ENCODE measurements at regions not wholly inside any gene's neighbourhood (a gene's known extent, or its start where the extent isn't known, plus 50 kb on each side); places are given as distances from the start of the nearest gene placed in this dataset.

DNA sequence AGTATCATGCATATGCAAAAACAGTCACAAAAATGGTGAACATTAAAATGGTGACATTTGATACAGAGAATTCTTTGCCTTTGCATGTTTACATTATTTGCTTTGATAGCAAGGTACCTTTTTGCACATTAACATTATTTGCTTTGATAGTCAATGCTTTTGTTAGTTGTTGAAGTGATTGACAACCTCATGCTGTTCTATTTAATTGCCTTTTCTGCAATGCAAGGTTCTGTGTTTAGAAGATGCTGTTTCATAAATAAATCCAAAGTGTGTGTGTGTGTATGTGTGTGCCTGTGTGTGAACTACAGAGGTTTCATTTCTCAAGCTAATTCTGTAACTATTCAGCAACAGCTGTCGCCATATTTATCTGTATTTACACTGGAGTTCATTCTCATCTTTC, 668.7 kb downstream of the NR2F1-AS1 start:
- no peak for DNase-seq

DNA sequence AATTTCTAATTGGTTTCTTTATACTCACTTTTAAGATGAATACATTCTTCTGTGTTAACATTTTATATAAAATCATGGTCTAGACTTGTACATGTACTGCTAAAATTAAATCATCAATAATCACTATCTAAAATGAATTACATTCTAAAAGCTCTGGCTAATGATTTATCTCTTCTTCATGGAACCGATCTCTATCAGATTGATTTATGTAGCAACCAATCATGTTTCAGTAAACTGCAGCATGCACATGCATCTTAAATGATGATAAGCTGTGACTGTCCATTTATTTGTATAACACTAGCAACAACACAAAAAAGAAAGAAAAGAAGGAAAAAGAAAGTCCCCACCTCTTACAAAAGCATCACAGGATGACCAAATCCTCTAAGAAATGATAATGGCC, 669.2 kb downstream of the NR2F1-AS1 start:
- DNase-seq: no peak

DNA sequence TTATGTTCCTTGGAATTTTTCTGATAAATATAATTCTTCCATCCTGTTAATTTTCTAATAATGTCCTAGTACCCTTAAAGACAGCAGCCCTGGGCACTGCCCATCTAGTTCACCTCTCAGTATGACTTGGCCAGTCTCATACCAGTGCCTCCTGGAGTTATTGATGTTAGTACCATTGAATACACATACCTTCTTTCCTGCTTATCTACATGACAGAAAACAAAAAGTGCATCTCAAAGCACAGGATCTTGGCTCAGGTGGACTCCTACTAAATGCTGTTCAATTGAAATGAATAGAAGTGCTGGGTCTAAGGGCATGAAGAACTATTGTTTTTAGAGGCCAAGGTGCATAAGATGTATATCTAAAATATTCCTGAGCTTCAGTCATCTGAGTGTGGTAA, 669.7 kb downstream of the NR2F1-AS1 start:
- no peak for DNase-seq

DNA sequence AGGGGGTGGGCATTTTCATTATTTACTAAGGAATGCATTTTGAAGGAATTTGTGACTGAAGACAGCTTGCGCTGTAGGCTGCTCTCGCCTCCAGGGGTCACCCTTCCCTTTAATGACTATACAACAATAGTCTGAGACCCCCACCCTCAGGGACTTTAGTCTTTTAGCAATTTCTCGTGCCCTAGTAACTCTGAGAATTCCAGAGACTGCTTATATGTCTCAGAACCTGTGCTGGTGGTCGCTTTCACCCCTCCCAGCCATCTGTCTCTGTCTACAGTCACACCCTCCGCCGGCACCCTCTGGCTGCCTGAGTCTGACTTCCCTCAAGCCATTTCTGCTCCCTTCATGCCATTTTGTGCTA, 671.4 kb downstream of the NR2F1-AS1 start:
- DNase-seq: no peak

DNA sequence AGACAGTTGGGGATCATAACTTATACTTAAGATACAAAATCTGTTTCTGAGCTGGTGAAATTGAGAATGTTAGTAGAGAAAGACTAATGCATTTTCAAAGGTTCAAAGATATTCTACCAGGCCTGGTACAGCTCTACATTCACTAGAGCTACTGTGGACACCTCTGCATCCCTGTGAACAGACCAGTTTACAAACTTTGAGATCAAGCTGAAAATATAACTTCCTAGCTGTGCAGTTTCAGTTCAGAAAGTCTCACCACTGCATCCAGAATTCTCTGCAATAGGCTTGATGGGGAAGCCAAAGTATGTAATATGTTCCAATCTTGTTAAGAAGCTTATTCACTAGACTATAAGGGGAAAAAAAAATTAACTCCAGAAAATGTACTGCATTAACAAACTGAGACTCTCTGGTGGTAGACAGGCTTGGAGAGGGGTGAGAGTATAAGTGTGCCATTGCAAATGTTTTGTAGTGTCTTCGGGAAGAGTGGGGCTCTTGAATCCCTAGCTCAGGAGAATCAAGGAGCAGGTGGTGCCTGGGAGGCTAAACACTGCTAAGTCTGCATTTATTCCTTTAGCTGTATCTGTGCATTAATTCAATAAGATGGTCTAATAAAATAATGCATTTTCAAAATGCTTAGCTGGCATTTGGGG, 671.9 kb downstream of the NR2F1-AS1 start:
- no peak for DNase-seq

DNA sequence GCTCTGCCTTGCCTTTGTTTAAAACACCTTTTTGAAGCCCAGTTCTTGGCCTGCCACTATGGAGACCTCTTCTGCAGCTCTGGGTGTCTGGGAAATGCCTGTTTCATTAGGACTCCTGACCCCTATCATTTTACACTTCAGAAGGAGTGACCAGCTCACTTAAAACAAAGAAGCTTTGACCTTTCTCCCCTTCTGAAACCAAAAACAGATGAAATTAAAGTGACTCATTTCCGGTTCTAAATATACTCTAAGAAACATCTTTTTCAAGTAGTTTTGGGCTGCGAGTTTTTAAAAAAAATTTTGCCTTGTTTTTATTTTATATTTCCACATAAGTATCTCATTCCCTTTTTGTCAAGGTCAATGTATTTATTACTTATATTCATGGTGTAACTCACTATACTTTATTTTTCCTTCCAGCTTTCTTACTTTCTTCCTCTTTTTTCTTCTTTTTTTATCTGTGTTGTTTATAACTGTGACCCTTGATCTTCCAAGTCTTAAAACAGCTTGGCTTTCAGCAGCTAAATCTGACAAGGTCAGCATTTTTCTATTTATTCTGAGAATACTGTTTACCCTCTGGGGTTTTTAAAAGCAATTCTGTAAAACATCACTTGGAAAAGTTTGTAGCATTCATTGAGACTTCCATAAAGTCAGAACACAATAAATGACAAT, 672.9 kb downstream of the NR2F1-AS1 start:
- DNase-seq: no peak

DNA sequence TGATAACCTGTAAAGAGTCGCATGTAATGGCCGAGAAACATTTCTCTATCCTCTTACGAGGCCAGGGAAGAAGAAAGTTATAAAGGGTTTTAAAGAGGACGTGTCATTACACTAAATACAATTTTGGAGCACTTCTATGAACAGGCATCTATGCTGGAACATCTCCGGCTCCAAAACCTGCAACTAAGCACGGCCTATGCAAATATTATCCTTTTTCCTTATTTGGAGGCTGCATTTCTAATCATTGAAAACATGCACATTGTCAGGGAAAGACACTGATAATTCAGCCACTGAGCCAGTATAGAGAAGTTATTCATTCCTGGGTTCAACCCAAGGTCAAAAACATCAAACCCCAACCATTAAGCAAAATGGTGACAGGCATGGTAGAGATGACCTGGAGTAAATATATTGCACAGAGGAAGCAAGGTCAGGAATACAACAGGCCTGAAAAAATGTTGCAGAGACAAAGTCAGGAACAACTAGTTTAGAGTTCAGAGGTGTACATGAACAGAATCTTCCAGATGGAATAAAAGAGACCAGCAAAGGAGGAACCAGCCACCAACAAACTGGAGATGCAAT, 674.1 kb downstream of the NR2F1-AS1 start:
- no peak for DNase-seq

DNA sequence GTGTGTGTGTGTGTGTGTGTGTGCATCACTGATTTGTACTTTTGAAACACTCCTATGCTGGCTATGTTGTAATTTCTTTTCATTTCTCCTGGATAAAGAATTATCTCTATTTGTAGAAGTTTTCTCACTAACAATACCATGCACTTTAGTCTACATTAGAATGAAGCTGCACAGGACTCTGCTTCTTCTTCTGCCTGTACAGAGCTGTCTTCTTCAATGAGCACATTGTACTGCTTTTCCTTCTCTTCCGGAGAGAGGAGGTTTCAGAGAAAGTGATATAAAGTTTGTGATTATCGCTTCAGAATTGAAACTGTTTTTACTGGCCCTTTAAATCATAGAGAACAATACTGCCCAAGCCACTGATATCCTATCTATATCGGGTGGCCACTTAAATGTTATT, 677.0 kb downstream of the NR2F1-AS1 start:
- DNase-seq: no peak

DNA sequence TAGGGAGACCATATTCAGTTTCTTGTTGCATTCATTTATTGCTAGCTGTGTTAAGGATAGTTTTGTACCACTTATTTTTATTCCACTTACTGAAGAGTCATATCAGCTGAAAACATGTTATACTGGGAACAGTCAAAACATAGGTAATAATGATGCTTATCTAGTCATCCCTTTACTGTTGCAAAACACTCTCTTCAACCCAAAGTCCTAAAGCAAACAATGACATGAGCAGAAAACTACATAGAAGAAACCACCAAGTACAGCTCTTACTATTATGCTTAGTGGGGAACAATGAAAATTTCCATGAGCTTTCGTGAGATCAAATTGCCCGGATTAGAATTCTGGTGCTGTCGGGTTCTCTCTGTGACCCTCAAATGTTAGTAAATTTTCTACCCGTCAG, 681.4 kb downstream of the NR2F1-AS1 start:
- DNase-seq: no peak

DNA sequence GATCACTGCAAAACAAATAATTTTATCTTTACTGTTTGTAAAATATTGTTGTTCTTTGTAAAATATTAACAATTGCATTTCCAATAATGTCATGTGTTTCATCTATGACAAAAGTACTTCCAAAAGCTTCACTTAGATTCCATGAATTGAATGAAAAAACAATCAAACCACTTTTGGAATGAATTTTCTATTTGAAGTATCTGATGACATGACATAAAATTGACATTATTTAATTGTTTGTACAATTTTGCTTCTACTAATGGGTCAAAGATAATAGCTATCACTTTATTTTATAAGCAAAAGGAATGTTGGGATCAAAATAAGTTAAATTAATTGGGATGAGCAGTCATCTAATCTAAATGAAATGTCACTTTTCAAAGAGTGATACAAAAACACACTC, 684.3 kb downstream of the NR2F1-AS1 start:
- no peak for DNase-seq

DNA sequence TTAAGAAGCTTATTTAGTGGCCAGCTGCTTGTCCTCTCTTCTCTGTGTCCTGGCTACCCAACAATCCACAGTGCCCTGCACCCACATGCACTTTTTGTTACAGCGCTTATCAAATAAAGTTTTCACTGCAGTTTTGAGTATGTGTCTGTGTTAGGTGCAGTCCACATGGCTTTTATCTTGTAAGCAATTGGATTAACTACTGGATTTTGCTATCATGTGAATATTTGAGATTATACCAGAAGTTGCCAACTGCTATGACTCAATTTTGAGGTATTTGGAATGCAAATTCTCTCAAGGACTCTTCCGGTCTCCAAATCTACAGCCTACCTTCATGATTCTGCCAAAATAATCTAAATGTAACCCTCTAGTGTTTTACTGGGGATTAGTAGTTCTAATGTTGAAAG, 690.2 kb downstream of the NR2F1-AS1 start:
- no peak for DNase-seq

DNA sequence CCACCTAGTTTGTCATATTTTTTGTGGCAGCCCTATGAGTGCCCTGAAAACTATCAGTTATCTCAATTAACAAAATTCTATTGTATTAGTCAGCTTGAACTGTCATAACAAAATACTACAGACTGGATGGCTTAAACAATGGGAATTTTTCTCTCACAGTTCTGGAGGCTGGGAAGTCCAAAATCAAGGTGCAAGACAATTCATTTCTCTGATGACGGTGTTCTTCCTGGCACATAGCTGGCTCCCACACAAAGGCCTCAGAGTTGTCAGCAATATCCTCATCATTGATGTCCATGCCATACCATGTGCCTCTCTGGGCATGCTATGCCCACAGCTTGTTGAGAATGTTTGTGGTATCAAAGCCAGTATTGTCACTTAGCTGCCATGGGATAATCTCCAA, 691.9 kb downstream of the NR2F1-AS1 start:
- DNase-seq: no peak

DNA sequence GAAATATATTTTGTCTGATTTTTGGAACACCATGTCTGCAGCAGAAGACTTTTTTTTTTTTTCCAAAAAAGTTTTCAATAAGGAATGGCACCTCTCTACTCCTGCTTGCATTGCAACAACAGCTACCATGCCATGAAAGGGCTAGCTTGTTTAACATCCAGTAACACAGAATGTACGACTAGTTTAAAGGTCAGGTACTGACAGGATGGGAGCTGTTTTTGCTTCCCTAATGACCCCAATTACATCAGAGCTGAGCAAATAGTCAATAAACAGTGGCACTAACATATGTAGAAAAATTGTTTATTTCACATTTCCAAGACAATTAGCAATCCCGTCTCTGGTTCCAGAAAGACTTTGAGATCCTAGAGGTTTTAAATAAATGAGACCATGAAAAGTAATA, 693.8 kb downstream of the NR2F1-AS1 start:
- no peak for DNase-seq

DNA sequence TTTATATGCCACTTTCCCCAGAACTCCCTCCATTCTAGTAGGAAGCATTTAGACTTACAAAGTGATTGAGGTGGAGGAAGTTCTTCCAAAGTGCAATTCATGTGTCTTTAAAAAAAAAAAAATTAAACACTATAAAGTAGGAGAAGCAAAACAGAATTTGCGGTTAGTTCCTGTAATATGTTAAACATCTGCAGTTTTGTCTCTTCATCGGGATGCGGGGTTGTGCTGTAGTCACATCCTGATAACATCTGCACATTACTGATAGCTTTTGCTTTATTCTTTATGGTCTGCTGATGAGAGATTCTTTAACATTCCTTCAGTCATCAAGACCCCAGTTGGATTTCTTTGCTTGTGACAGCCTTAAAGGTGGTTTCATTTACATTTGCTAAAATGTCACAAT, 694.3 kb downstream of the NR2F1-AS1 start:
- no peak for DNase-seq

DNA sequence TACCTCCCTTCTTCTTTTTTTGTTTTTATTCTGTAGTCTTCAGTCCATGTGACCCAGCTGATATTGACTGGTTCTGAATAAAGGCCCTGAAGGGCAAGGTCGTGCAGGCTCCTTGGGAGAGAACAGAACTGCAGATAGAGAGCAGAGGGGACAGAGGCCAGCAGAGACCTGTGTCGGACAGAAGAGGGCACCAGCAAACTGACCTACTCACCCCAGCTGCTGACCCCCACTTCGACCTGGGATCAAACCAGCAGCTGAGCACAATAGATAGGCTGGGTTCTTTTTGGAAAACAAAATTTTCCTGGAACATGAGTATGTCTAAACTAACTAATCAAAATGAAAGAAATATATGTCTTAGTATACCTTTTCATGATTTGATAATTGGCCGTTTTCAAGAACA, 695.1 kb downstream of the NR2F1-AS1 start:
- DNase-seq: no peak

DNA sequence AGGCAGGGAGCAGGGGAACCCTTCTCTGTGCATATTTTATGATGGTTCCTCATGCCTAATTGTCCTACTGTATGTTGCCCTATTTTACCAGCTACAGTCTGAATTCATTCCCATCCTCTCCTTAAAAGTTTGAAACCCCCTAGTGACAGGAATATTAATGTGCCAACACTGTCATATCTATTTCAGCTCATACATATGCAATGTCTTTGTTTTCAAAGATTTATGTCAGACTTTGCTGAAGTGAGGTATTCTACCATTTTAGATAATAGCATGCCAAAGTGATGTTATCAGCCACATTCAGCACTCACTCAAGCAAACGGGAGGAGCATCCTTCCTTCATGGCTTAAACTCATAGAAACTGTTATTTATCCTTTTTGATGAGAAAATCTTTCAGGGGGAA, 696.5 kb downstream of the NR2F1-AS1 start:
- DNase-seq: no peak

DNA sequence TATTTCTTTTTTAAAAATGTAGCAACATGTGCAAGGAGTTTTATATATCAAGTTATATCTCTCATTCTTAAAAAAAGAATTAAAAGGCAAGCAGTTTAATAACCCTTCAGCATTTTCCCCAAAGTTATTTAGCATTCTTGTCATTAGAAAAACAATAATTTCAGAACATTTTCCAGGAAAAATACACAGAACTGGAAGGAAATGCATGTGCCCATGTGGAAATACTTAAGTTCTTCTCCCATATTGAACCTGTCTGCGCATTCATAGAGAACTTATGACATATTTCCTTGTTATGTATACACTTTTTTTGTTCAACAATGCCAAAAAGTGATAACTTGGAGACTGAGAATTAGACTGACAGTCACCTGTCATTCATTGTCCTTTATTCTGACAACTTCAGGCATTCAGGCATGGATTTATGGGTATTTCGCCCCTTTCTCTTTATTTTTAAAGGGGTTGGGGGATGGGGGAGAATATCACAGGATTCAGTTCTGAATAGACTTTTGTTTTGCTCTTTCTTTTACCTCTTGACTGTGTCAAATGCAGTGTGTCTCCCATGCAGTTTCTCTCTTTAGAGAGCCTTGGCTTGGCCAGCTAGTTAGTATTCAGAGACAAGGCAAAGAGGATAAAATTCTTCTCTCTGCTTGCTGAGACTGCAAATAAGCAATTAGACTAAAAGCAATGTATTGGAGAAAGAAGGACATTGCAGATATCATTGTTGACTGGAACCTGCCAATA, 701.0 kb downstream of the NR2F1-AS1 start:
- no peak for DNase-seq

DNA sequence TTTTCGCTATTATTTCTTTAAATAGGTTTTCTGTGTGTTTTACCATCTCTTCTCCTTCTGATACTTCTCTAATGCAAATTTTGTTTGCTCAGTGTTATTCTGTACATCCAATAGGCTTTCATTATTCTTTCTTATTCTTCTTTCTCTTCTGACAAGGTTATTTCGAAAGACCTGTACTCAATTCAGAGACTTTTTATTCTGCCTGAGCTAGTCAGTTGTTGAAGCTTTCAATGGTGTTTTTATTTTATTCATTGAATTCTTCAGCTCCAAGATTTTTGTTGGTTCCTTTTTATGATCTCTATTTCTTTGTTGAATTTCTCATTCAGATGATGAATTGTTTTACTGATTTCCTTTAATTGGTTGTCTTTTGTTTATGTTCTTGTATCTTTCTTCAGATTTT, 706.2 kb downstream of the NR2F1-AS1 start:
- DNase-seq: no peak

DNA sequence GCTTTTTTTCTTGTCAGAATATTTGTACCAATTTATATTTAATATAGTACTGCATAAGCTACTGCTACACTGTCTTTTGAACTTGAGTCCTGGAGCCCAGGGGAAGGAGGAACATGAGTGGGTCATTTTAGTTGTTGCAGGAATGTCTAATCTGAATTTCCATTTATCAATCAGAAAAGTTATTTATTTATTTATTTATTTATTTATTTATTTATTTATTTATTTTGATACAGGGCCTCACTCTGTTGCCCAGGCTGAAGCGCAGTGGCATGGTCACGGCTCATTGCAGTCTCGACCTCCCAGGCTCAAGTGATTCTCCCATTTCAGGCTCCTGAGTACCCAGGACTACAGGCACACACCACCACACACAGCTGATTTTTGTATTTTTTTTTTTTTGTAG, 712.6 kb downstream of the NR2F1-AS1 start:
- no peak for DNase-seq

DNA sequence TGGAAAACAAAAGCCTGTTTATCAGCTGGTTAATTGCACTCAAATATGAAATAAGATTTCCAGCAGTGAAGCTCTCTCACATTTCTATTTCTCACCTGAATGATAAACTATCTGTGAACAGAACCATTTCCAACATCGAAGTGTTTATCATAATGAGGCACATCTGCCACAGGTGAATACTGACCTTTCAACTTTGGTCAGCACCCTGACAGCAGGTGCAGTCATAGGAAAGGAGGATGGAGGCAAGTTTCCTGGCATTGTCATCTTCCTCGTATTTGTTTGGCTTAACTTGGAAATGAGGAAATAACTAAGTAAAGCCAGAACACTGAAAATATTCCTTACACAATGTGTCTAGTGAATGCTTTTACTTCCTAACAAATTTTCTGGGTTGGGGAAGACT, 716.4 kb downstream of the NR2F1-AS1 start:
- DNase-seq: no peak

DNA sequence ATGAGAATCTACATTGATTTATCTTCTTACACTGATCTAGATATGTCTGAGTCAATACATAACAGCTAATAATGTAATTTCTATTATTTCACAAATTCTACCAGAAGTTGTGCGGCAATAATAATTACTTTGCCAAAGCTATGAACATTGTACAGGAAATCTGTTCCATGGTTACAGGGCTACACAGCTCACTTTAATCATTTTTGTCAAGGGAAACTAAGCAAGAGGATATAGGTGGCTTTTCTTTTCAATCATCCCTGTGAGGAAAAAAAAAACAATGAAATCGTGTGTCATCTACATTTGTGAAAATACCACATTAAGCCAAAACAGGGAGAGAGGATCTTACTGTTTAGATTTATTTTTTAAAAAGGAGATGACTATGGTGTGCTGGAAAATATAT, 717.4 kb downstream of the NR2F1-AS1 start:
- DNase-seq: no peak

DNA sequence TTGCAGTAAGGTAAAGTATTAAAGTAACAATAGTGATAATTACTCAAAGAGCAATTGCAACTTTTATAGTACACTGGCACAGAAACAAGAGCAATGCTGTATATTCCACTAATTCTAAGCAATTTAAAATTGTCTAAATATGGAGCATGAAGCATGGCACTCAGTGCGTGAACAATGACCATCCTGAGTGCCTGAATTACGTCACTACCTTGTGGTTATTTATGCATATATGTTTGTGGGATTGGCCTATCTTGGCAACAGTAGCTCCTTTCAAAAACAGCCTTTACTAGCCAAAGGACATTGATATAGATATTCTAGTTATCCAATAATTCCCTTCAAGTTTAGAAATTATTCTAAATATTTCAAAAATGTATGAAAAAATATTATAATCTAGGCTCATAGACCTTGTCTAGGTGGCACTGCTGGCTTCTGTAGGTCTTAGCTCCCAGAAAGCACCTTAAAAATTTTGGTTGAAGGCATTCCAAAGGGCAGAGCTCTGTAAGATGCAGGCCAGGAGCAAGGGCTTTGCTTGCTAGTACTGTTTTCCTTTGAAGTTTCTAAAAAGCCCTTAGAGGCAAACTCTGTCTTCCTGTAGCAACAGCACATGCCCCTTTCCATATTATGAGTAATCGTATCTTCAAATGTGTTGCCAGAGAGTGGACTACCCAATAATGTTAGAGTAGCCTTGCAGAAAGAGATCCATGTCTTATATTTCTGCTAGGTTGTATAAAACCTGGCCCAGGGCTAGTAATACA, 719.3 kb downstream of the NR2F1-AS1 start:
- no peak for DNase-seq

DNA sequence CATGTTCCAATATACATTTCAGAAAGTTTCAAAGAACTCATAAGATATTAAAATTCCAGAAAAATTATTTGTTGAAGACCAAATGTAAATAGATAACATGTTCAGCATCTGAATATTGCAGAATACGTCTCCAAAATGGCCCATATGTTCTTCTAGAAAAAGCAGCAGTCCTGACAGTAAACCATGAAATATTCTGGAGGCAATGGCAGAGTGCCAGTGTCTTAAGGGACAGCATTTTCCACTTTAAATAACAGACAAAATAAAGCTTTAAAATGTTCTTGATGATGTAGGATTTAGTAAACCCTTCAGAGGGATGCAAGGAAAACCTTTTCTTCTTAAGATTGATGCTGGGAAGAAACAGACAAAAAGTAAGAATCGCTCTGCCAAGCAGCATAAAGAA, 721.0 kb downstream of the NR2F1-AS1 start:
- DNase-seq: no peak

Data from suppressor macrophage treated with lipopolysaccharide for 1 hour (primary cell).